GM18508 (cell line): ENCODE measurements at regions not wholly inside any gene's neighbourhood (a gene's known extent, or its start where the extent isn't known, plus 50 kb on each side); places are given as distances from the start of the nearest gene placed in this dataset.

Experiments used
- ATAC-seq: cut with Tn5 transposase; IDR thresholded peaks from one replicate; pipeline ENCODE4 v1.9.1; 2021; ENCODE audit warnings: moderate number of reproducible peaks; ENCODE audit not compliant: insufficient read depth, unreplicated experiment

DNA sequence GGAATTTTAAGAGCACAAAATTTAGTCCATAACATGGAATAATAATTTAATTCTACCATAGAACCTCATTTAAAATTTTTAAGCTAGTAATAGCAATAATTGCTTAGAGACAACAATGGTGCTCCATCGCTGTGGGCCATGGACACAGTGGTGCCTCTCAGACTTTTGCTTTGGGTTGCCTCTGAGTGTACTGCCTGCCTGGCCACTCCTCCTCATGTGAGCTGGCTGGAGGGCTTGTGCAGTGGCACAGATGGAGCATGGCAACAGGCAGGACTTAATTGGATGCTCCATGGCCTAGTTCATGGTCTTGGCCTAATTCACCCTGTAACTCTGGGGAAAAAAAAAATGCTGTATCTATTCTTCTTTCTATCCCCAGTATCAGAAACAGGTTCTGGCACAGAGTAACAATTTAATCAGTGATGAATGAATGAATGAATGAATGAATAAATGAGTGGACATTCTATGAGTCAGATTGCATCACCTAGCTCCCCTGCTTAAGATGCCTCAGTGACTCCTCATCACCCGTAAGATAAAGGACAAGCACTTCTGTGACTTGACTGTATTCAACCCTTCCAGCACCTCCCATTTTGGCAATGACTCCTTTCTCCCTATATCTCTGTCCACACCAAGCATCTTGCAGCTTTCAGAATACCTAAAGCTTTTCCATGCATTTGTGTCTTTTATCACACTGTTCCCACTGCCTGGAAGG lies 211.8 kb upstream of the SLC14A2 start:
- no peak for ATAC-seq

DNA sequence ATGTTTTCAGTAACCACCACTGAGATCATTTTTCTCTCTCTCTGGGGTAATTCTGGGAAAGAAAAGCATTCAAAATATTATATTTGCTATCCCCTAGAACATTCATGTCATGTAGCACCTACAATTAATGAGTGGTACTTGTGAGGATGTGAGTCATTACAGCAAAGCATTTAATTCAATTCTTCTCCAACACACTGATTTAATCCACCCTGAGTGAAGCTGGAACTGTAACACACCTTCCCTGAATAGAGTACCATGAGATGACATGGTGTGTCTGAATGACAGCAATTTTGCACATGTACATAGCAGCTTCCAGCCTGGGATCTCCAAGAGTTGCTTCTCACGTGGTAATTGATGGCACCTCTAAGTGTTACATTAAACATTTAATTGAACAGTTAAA lies 207.1 kb upstream of the SLC14A2 start:
- ATAC-seq: no peak

DNA sequence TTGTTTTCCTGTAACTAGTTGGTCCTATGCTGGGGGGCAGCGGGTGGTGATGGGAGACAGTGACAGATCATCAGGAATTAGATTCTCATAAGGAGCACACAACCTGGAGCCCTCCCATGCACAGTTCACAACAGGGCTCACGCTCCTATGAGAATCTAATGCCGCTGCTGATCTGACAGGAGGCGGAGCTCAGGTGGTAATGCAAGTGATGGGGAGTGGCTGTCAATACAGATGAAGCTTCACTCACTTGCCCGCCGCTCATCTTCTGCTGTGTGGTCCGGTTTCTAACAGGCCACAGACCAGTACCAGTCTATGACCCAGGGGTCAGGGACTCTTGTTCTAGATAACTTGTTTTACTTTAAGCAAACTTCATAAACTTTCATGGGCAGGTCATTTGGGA lies 205.3 kb upstream of the SLC14A2 start:
- ATAC-seq: no peak

DNA sequence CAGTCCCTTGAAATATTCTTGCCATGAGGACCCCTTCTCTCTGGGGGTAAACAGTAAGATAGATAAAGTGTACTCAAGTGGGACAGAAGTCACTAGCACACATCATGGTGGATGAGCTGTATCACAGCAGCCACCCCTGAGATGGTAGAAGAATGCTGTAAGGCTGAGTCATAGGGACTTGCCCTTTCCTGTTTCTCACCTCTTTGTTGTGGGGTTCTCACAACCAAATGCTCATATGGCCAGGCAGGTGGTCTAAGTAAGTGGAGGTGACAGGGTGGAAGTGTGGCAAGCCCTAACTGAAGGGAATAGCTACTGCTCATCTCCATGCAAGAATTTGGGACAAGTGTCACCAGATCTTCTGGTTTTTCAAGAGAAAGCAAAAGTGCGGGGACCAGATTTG lies 202.7 kb upstream of the SLC14A2 start:
- no peak for ATAC-seq

DNA sequence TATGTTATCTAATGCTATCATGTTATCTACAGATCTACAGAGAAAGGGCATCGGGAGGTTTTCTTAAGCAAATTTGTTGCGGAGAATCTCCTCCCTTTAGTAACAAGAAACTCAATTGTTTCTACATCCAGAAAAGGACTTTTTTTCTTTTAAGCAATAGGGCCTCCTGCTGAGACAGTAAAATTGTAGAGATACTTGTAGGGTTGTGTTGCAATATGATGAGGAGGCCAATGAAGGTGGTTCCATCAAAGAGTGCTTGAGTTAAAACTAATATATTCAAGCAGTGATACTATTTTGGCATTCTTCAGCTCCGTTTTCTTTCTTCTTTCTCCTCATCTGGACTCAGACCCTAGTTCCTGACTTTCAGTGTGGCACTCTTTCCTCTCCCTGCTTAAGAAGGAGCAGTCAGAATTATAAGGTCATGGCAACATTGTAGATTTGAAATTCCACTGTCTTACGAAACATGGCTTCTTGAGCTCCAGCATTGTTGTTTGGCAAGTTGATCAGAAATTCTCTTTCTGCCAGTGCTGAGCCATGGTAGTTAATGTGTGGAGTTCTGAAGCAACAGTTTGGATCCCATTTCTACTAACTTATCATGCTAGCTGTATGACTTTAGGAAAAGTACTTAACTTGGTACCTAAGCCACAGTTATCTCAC lies 202.0 kb upstream of the SLC14A2 start:
- no peak for ATAC-seq

DNA sequence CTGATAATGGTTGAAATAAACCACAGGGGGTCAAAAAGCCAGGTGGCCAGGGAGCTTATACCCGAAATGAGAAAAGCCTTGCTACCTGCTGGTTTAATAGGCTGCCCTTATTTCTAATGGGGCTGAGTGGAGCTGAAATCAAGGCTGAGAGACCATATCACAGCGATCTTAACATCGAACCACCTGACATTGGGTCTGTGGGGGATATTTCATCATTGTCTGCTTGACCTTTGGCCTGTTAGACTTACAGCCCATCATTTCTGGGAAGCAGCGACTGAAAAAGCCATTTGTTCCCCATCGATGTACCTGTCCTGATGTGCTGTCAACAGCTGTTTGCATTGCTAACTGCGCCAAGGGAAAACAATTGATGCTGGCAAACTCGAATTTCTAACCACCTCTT lies 199.7 kb upstream of the SLC14A2 start:
- ATAC-seq: no peak

DNA sequence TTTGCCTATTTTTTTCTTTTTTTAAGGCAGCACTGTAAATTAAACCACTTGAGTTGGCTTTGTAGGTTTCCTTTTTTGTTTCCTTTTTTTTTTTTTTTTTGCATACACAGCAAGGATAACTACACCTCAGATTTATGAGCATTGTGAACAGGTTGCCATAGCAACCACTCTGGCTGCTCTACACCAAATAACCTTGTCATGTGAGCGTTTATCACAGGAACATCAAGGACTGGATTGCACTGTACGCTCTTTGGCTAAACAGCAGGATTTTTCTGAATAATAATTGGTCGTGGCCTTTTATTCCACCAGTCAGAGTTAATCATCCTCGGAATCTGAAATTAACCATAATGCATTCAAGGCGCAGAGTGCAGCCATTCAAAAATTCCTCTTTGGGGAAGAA lies 199.1 kb upstream of the SLC14A2 start:
- ATAC-seq: no peak

DNA sequence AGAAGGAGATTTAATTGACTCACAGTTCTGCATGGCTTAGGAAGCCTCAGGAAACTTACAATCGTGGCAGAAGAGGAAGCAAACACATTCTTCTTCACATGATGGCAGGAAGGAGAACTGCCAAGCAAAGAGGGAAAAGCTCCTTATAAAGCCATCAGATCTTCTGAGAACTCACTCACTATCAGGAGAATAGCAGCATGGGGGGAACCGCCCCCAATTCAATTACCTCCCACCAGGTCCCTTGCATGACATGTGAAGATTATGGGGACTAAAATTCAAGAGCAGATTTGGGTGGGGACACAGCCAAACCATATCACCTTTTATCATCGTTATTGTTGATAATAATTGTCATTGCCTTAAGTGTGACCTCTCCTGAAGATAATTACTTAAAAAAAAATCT lies 197.9 kb upstream of the SLC14A2 start:
- no peak for ATAC-seq

DNA sequence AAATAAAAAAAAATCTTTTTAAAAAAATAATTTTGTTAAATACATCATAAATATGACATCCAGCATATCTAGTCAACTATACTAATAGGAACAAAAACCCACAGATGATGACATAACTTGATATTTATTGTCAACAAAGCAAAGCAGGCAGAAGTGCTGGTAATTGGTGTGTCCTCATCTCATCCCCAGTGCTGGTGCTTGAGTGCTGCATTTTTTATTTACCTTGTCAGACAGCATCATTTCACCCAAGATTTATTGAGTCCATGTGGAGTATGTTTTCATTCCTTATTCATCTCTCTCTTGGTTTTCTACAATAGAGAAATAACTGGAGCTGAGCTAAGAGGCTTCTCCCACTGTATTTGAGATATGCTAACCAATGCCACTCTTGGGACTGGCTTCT lies 191.6 kb upstream of the SLC14A2 start:
- no peak for ATAC-seq

DNA sequence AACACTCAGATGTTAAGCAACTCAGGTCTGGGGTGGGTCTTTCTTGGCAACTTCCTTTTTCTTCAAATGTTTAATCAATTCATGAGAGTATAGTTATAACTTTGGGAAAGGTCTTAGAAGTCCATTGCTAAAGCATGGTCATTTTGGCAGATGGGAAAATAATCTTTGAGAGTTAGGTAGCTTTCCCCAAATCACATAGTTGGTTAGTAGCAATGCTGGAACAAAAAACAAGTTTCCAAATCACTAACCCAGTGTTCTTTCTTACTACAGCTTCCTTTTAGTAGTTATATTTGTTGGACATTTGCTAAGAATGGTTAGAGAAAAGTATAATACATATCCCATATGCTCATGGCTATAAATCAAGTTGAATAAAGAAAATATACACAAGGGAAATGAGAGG lies 185.2 kb upstream of the SLC14A2 start:
- no peak for ATAC-seq

DNA sequence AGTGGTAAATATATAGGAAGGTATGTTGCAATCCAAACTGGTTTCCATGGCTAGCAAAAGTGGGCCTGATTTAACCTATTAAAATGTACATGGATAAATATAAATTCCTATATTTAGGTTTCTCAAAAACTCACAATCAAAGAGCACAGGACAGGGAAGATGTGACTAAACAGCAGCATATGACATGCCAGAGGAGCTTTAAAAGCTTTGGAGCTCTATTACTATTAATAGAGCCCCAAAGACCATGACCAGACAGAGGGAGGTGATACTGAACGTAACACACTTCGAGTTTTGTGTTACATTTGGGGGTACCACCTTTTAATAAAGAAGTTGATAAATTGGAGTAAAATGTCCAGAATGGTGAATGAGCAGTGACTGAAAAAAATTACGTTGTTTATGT lies 179.5 kb upstream of the SLC14A2 start:
- ATAC-seq: no peak

DNA sequence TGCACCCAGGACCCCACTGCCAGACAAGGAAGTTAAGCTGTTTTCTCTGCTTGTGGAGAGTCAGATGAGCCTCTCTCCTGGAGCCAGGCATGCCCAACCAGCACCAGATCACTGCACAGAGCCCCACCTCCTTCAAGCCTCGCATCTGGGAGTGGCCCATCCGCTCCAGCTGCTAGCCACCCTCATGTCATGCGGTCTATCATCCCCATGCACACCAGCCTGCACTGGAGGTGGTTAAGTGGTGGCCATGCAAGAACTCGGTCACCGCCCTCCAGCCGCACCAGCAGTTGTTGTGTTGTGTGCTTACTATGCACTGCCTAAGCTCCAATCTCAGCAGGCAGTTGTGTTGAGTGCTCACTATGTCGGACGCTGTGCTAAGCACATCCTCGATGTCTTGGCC lies 177.9 kb upstream of the SLC14A2 start:
- no peak for ATAC-seq

DNA sequence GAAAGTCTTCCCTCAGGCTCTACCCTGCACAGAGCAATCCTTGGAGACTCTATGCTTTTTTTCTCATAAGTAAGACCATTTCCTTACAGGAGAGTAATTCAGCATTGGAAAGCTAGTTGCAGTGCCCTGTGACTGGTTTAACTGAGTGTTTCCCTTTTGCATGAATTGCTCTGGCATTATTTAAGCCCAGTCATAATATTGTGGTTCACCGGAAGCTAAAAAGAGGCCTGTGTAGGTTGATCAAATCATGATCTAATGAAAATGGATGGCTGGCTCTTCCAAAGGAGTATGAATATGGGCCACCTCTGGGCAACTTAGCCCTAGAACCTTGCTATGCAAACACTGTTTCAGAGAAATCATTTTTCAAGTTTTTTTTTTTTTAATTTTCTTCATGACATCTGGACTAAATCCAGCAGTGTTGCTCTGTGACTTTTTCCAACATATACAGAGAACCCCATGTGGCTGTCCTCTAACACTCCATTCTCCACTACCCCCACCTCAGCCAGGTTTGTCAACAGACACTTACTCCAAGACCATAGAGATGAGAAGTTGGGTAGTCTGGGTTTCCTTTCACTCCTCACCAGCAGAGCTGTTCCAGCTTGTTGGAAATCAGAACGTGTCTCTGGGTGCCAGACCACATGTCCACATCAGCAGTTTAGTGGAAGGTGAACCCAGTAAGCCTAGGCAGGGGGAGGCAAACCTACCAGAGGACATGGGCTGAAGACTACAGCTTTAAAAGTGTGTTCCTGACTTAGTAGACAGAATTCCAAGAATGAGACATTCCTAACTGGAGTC lies 175.2 kb upstream of the SLC14A2 start:
- ATAC-seq: no peak

DNA sequence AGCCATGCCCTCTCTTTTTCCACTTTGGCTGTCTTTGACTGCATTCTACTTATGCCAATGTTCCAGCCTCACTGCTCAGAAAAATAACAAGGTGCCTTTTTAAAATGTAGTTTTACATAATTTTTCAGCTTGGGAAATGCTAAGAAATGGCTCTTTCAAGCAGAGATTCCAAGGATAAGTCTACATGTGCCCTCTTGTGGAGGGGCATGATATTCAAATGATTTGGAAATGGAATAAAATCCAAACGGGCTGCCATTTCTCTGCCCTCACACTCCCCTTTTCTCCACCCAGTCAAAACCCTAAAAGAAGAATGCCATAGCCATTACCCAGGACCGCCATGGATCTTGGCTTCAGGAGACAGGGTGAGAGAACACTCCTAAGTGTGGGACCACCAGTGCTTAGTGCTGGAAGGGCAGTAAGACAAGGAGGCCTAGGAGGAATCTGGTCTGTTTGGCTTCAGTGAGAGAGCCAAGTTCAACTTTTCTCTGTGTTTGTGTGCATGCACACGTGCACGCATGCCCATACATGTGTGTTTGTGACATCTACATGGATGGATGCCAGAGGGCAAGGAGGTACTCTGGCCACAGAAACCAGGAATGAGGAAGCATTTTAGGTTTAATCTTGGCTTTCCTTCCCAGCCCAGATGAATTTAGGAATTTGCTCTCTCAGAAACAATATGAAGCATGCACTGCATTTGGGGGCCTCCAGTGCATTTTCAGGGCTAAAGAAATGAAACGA lies 174.0 kb upstream of the SLC14A2 start:
- ATAC-seq: no peak

DNA sequence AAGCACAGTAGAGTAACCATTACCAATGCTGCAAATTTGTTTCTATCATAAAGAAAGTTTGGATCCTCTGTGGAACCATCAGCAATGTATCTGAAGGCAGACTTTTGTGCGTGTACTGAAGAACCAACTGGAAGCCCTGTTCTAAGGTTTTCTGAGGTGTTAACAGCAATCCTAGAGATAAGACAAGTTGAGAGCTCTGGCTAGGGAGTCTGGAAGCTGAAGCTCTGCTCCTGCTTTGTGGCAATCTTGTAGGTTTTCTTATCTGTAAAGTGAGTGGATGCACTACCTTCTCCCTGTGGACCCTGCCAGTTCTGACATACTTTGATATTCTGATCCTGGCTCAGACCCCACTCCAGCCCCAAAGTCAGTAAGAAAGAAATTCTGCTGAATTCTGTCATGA lies 171.2 kb upstream of the SLC14A2 start:
- ATAC-seq: no peak

DNA sequence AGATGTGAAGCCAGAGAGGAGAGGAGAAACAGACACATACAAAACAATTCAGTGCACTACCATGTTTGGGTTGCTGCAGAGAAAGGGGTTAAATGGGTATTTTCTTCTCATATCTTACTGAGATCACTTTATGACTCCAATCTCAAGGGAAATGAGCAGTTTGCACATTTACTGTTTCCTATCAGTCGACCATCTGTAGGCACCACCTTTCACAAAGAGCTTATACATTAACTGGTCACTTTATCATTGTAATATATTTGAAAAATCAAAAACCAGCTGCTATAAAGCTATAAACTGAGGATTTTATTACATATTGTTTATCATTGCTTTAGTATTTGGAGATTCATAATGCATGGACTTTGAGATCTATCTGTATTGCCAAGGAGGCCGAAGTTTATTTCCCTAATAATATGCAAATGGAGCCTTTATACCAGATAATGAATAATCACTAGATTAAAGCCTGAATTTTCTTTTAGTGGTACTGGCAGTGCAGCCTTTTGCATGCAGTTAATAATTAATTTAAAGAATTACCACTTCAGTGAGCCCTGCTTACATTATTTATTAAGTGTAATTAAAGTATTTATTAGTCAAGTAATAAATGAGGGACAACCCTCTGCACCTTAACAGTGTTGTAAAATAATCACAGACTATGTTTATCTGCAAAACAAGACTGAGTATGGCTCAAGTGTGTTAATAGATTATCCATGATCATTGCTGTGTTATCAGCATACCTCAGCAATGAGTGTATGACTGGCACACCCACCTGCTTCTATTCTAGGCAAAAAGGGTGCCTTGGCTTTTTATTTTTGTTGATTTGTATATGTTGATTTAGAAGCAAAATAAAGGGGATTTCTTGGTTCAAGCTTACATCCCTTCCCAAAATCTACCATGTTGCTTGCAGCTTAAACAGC lies 167.7 kb upstream of the SLC14A2 start:
- ATAC-seq: no peak

DNA sequence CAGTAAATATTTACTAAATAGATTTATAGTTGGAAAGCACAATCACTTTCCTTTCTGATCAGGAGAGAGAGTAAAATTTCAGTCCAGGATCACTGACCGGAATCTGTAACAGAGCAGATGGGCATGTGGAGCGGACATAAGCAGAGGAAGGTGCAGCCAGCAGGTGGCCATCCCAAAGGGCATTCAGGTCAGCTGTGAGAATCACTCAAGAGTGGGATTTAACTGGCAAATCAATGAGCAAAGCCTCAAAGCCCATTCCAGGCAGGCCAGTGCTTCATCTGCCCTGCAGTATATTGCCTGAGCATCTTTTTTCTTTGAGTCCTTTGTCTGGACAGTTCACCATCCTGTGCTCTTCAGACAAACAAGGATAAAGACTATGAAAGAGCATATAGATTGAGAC lies 166.4 kb upstream of the SLC14A2 start:
- ATAC-seq: no peak

DNA sequence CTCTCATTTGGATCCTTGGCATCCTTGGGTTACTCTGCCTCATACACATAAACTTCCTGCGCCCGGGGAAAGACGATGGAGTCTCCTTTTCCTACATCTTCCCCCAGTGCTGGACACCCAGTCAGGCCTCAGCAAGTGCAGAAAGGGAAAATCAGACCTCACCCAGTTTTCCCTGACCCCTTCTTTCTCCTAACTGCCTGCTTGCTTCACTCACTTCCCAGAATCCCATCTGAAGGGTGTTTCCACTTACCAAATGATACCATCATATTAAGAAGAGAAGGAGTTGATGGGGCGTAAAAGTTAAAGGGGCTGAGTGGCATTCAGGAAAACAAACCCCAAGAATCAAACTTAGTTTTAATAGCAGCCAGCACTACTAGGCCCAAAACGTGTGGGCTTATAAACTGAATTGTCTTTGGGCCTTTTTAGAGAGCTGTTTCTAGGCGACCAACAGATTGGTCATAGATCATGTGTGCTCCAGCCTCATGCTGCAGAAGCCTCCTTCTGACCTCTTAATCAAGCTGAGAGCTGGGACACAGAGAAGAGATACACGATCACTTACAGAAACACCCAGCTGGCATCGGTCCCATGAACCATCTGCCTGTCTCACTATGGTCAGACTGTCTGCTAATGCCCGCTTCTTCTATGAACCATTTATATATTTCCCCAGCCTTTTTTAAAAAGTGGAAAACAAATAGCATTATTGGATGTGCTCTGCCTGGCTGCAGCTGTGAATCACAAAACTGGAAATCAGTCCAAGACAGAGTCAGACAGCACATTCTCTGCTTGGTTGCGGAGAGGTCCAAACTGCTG lies 165.7 kb upstream of the SLC14A2 start:
- no peak for ATAC-seq
